ENCODE measurements at regions not wholly inside any gene's neighbourhood (a gene's known extent, or its start where the extent isn't known, plus 50 kb on each side); places are given as distances from the start of the nearest gene placed in this dataset.

GRCh38 chr6:15879371-15880261 lies 216.8 kb upstream of the DTNBP1 start:
- TF ChIP-seq POLR2A (IDR thresholded peaks at IDR 0.05; ENCODE audit: borderline replicate concordance, extremely low read depth, insufficient read depth, insufficient read length): no peak
- TF ChIP-seq RAD21 (IDR thresholded peaks at IDR 0.05; ENCODE audit: low read depth): no peak
- TF ChIP-seq CTCF (IDR thresholded peaks at IDR 0.05 in 2 of 3, conservative IDR thresholded peaks at IDR 0.05 in 1 of 3; ENCODE audit: borderline replicate concordance in 1 of 3, insufficient read depth in 1 of 3, low read depth in 2 of 3, low read length in 2 of 3): no peak
- no peak for TF ChIP-seq EZH2 (IDR thresholded peaks at IDR 0.05)
- TF ChIP-seq SRF (IDR thresholded peaks at IDR 0.05; ENCODE audit: low read depth): no peak
- no peak for TF ChIP-seq ZBTB33 (IDR thresholded peaks at IDR 0.05; ENCODE audit: extremely low read depth, insufficient replicate concordance, low read length)
